GM10248 (cell line): ENCODE measurements at regions not wholly inside any gene's neighbourhood (a gene's known extent, or its start where the extent isn't known, plus 50 kb on each side); places are given as distances from the start of the nearest gene placed in this dataset.

Experiments
- CTCF ChIA-PET: fragments of 300-600 bp; sonication (Branson Sonifier 250); formaldehyde crosslinking; extraction: SDS; loops from one replicate; lab custom pipeline; 2021; ENCODE audit warnings: antibody characterized with exemption; lab: Yijun Ruan, JAX
- POLR2A ChIA-PET: fragments of 350-650 bp; sonication (Branson Sonifier 250); formaldehyde crosslinking; extraction: SDS; loops from one replicate; lab custom pipeline; 2020; ENCODE audit warnings: antibody characterized with exemption; lab: Yijun Ruan, JAX
- DNase-seq: peaks from one replicate; pipeline ENCODE4 v3.0.0; 2012; ENCODE audit errors: extremely low spot score
- CTCF ChIP-seq: IDR thresholded peaks from 2 replicates; pipeline ENCODE4 v1.5.1; 2012; ENCODE audit warnings: mild to moderate bottlenecking, low read depth; ENCODE audit errors: extremely low read depth, missing control alignments, control extremely low read depth

GRCh38 chr1:106960412-106960811, 96.1 kb upstream of the PRMT6 start:
- CTCF ChIA-PET, result interaction anchor here (0.7 to 2.6 kb wide), 3 partner anchors 10 to 97 kb away, joined by 3 to 12 read pairs (median 6); no protein-coding TSS in a partner anchor
- no peak for TF ChIP-seq CTCF
- POLR2A ChIA-PET, result no interaction called here
- no peak for DNase-seq

- POLR2A ChIA-PET, result no interaction called here
- no peak for TF ChIP-seq CTCF
- no peak for DNase-seq
- CTCF ChIA-PET, result interaction anchor here (0.7 to 0.9 kb wide), 2 partner anchors 17 to 18 kb away, joined by 3 to 4 read pairs; no protein-coding TSS in a partner anchor
Measured at GRCh38 chr1:106961646-106962045, 94.8 kb upstream of the PRMT6 start.

GRCh38 chr1:106962591-106962990, 93.9 kb upstream of the PRMT6 start:
- POLR2A ChIA-PET, result no interaction called here
- DNase-seq, result no peak
- CTCF ChIA-PET, result interaction anchor here (1.4 kb wide), 1 partner anchor 20 kb away, joined by 3 read pairs; no protein-coding TSS in a partner anchor
- TF ChIP-seq CTCF, result no peak

- ChIA-PET POLR2A (no interaction called here), CTCF (interaction anchor here (0.8 kb wide), 1 partner anchor 10 kb away, joined by 3 read pairs; no protein-coding TSS in a partner anchor)
- DNase-seq, result no peak
- TF ChIP-seq CTCF, result no peak
Measured at GRCh38 chr1:106964495-106964894, 92.0 kb upstream of the PRMT6 start.

GRCh38 chr1:106968644-106969043, 87.8 kb upstream of the PRMT6 start:
- no peak for DNase-seq
- TF ChIP-seq CTCF, result no peak
- POLR2A ChIA-PET, result no interaction called here
- CTCF ChIA-PET, result no interaction called here

GRCh38 chr1:106969731-106970130, 86.7 kb upstream of the PRMT6 start:
- POLR2A ChIA-PET, result no interaction called here
- no peak for DNase-seq
- CTCF ChIA-PET, result no interaction called here
- no peak for TF ChIP-seq CTCF
